ENCODE measurements at regions not wholly inside any gene's neighbourhood (a gene's known extent, or its start where the extent isn't known, plus 50 kb on each side); places are given as distances from the start of the nearest gene placed in this dataset.

GRCh38 chr2:61774351-61774750 lies 79.5 kb downstream of the FAM161A start:
- Mint-ChIP-seq H3K36me3 (peaks cover 2% of the 10 kb centered on the region), H3K27ac (peak overlapping the region in 2 of 3 donors; percentile 8 to 53), H3K4me3 (peak overlapping the region in 1 of 4 donors; percentile 65), H3K4me1 (peaks cover 11 to 19% (median 17%) of the 10 kb centered on the region in 3 donors), H3K27me3 (peaks cover 5% of the 10 kb centered on the region), H3K9me3 (no peaks in the 10 kb centered on the region)

GRCh38 chr2:61771904-61772845 lies 81.7 kb downstream of the FAM161A start:
- Mint-ChIP-seq H3K27ac (no peak overlapping the region), H3K9me3 (no peaks in the 10 kb centered on the region), H3K4me1 (peaks cover 11 to 19% (median 17%) of the 10 kb centered on the region in 3 donors), H3K27me3 (peaks cover 3% of the 10 kb centered on the region), H3K36me3 (peaks cover 3% of the 10 kb centered on the region), H3K4me3 (peak overlapping the region in 1 of 4 donors; percentile 59)

- Mint-ChIP-seq H3K27ac (no peak overlapping the region), H3K9me3 (no peaks in the 10 kb centered on the region), H3K36me3 (peaks cover 3% of the 10 kb centered on the region), H3K27me3 (no peaks in the 10 kb centered on the region), H3K4me1 (peaks cover 6 to 11% (median 6%) of the 10 kb centered on the region in 3 donors), H3K4me3 (no peak overlapping the region)
These were observed 83.1 kb downstream of the FAM161A start for GRCh38 chr2:61770746-61771145.

- H3K27ac Mint-ChIP-seq = no peak overlapping the region
- H3K9me3 Mint-ChIP-seq = no peaks in the 10 kb centered on the region
These were observed 83.6 kb downstream of the FAM161A start for GRCh38 chr2:61770298-61770697.

GRCh38 chr2:61769093-61769675 lies 84.7 kb downstream of the FAM161A start:
- no peak overlapping the region for H3K27ac Mint-ChIP-seq
- peaks cover 6 to 8% (median 6%) of the 10 kb centered on the region in 3 donors for H3K4me1 Mint-ChIP-seq
- H3K4me3 Mint-ChIP-seq = no peak overlapping the region
- peaks cover 0 to 2% (median 0%) of the 10 kb centered on the region in 3 donors for H3K9me3 Mint-ChIP-seq
- peaks cover 3% of the 10 kb centered on the region for H3K36me3 Mint-ChIP-seq
- H3K27me3 Mint-ChIP-seq = no peaks in the 10 kb centered on the region

More at GRCh38 chr2:61770298-61770697, 83.6 kb downstream of the FAM161A start:
- H3K36me3 Mint-ChIP-seq = peaks cover 3% of the 10 kb centered on the region
- peaks cover 3 to 8% (median 4%) of the 10 kb centered on the region in 3 donors for H3K4me1 Mint-ChIP-seq
- no peaks in the 10 kb centered on the region for H3K27me3 Mint-ChIP-seq
- H3K4me3 Mint-ChIP-seq = no peak overlapping the region

- Mint-ChIP-seq H3K4me3 (peak overlapping the region; percentile 91 to 99 (median 98)), H3K27ac (peak overlapping the region; percentile 95 to 98 (median 98)), H3K27me3 (no peaks in the 10 kb centered on the region), H3K36me3 (peaks cover 5% of the 10 kb centered on the region), H3K9me3 (peaks cover 0 to 3% (median 0%) of the 10 kb centered on the region in 3 donors), H3K4me1 (peaks cover 11 to 17% (median 15%) of the 10 kb centered on the region in 3 donors)
These were observed 89.6 kb downstream of the FAM161A start for GRCh38 chr2:61764035-61764800.

- peak overlapping the region; percentile 95 to 98 (median 98) for H3K27ac Mint-ChIP-seq
- peaks cover 11 to 17% (median 15%) of the 10 kb centered on the region in 3 donors for H3K4me1 Mint-ChIP-seq
- H3K36me3 Mint-ChIP-seq = peaks cover 4% of the 10 kb centered on the region
- peak overlapping the region; percentile 91 to 99 (median 98) for H3K4me3 Mint-ChIP-seq
- H3K27me3 Mint-ChIP-seq = no peaks in the 10 kb centered on the region
- H3K9me3 Mint-ChIP-seq = peaks cover 0 to 3% (median 0%) of the 10 kb centered on the region in 3 donors
These were observed 90.2 kb downstream of the FAM161A start for GRCh38 chr2:61763605-61764034.

GRCh38 chr2:61762292-61762691 lies 91.6 kb downstream of the FAM161A start:
- Mint-ChIP-seq H3K27me3 (no peaks in the 10 kb centered on the region), H3K4me3 (peak overlapping the region in 2 of 4 donors; percentile 67 to 91), H3K9me3 (peaks cover 0 to 3% (median 0%) of the 10 kb centered on the region in 3 donors), H3K4me1 (peaks cover 13 to 17% (median 15%) of the 10 kb centered on the region in 3 donors), H3K27ac (peak overlapping the region in 1 of 3 donors; percentile 70), H3K36me3 (peaks cover 8% of the 10 kb centered on the region)

- H3K4me1 Mint-ChIP-seq = peaks cover 13 to 17% (median 15%) of the 10 kb centered on the region in 3 donors
- peaks cover 1% of the 10 kb centered on the region for H3K27me3 Mint-ChIP-seq
- no peak overlapping the region for H3K27ac Mint-ChIP-seq
- peaks cover 8% of the 10 kb centered on the region for H3K36me3 Mint-ChIP-seq
- H3K4me3 Mint-ChIP-seq = peak overlapping the region in 1 of 4 donors; percentile 44
- peaks cover 0 to 6% (median 6%) of the 10 kb centered on the region in 3 donors for H3K9me3 Mint-ChIP-seq
These were observed 94.1 kb downstream of the FAM161A start for GRCh38 chr2:61759718-61760117.

GRCh38 chr2:61759005-61759404 lies 94.9 kb downstream of the FAM161A start:
- peaks cover 9 to 11% (median 9%) of the 10 kb centered on the region in 3 donors for H3K4me1 Mint-ChIP-seq
- peaks cover 3 to 6% (median 4%) of the 10 kb centered on the region in 3 donors for H3K9me3 Mint-ChIP-seq
- peaks cover 1% of the 10 kb centered on the region for H3K27me3 Mint-ChIP-seq
- no peak overlapping the region for H3K27ac Mint-ChIP-seq
- H3K4me3 Mint-ChIP-seq = no peak overlapping the region
- H3K36me3 Mint-ChIP-seq = peaks cover 8% of the 10 kb centered on the region

- no peak overlapping the region for H3K27ac Mint-ChIP-seq
- peaks cover 7 to 10% (median 7%) of the 10 kb centered on the region in 3 donors for H3K4me1 Mint-ChIP-seq
- peak overlapping the region in 1 of 4 donors; percentile 10 for H3K4me3 Mint-ChIP-seq
- peaks cover 5 to 9% (median 7%) of the 10 kb centered on the region in 3 donors for H3K9me3 Mint-ChIP-seq
- H3K27me3 Mint-ChIP-seq = peaks cover 1% of the 10 kb centered on the region
- peaks cover 8% of the 10 kb centered on the region for H3K36me3 Mint-ChIP-seq
These were observed 95.7 kb downstream of the FAM161A start for GRCh38 chr2:61758159-61758558.

- H3K27ac Mint-ChIP-seq = no peak overlapping the region
- peaks cover 9% of the 10 kb centered on the region for H3K36me3 Mint-ChIP-seq
- H3K27me3 Mint-ChIP-seq = peaks cover 1% of the 10 kb centered on the region
- no peak overlapping the region for H3K4me3 Mint-ChIP-seq
- H3K4me1 Mint-ChIP-seq = peaks cover 0 to 2% (median 0%) of the 10 kb centered on the region in 3 donors
- peaks cover 5 to 11% (median 7%) of the 10 kb centered on the region in 3 donors for H3K9me3 Mint-ChIP-seq
These were observed 100.3 kb downstream of the FAM161A start for GRCh38 chr2:61753512-61753911.

GRCh38 chr2:61750624-61751023 lies 103.2 kb downstream of the FAM161A start:
- Mint-ChIP-seq H3K4me3 (no peak overlapping the region), H3K4me1 (no peaks in the 10 kb centered on the region), H3K27ac (no peak overlapping the region), H3K36me3 (peaks cover 5% of the 10 kb centered on the region), H3K27me3 (no peaks in the 10 kb centered on the region), H3K9me3 (peaks cover 1 to 11% (median 7%) of the 10 kb centered on the region in 3 donors)

- Mint-ChIP-seq H3K4me1 (no peaks in the 10 kb centered on the region), H3K36me3 (peaks cover 2% of the 10 kb centered on the region), H3K4me3 (no peak overlapping the region), H3K27ac (no peak overlapping the region), H3K9me3 (peaks cover 0 to 2% (median 0%) of the 10 kb centered on the region in 3 donors), H3K27me3 (no peaks in the 10 kb centered on the region)
These were observed 110.9 kb downstream of the FAM161A start for GRCh38 chr2:61742955-61743354.

Measured in IgD-negative memory B cell (primary cell).